Activated effector memory CD4-positive, alpha-beta T cell treated with anti-CD3 and anti-CD28 coated beads, Interleukin-2, amount 50 U/mL, for 16 hours (primary cell): ENCODE measurements at regions not wholly inside any gene's neighbourhood (a gene's known extent, or its start where the extent isn't known, plus 50 kb on each side); places are given as distances from the start of the nearest gene placed in this dataset.
"Not testable (repeated sequence)": the region's sequence is repeated elsewhere in the genome, so short reads cannot be mapped to it uniquely, and the experiment has no call there.

Experiments used
- DNase-seq: peaks from one replicate; pipeline ENCODE4 v3.0.0-alpha.2; 2020

GRCh38 chr12:47610686-47611252 lies 95.1 kb downstream of the RPAP3 start:
- no peak for DNase-seq

GRCh38 chr12:47609806-47610205 lies 96.0 kb downstream of the RPAP3 start:
- no peak for DNase-seq

GRCh38 chr12:47608671-47609070 lies 97.2 kb downstream of the RPAP3 start:
- DNase-seq: not testable (repeated sequence)

GRCh38 chr12:47604221-47604873 lies 101.5 kb downstream of the RPAP3 start:
- no peak for DNase-seq

GRCh38 chr12:47602949-47603558 lies 102.8 kb downstream of the RPAP3 start:
- no peak for DNase-seq

GRCh38 chr12:47602325-47602724 lies 103.5 kb downstream of the RPAP3 start:
- no peak for DNase-seq

GRCh38 chr12:47601071-47601470 lies 104.8 kb downstream of the RPAP3 start:
- DNase-seq: no peak

GRCh38 chr12:47591795-47592194 lies 114.0 kb downstream of the RPAP3 start:
- DNase-seq: no peak

- DNase-seq: no peak
Observed at GRCh38 chr12:47591361-47591791, 114.5 kb downstream of the RPAP3 start.

GRCh38 chr12:47590771-47591360 lies 115.0 kb downstream of the RPAP3 start:
- DNase-seq: no peak

- no peak for DNase-seq
Observed at GRCh38 chr12:47586952-47587669, 118.7 kb downstream of the RPAP3 start.

GRCh38 chr12:47585507-47585906 lies 120.3 kb downstream of the RPAP3 start:
- DNase-seq: no peak

- DNase-seq: no peak
Observed at GRCh38 chr12:47578836-47579235, 127.0 kb downstream of the RPAP3 start.

GRCh38 chr12:47577206-47577989 lies 128.4 kb downstream of the RPAP3 start:
- DNase-seq: no peak

- no peak for DNase-seq
Observed at GRCh38 chr12:47576289-47576945, 129.4 kb downstream of the RPAP3 start.

- DNase-seq: no peak
Observed at GRCh38 chr12:47574252-47575021, 131.4 kb downstream of the RPAP3 start.

- no peak for DNase-seq
Observed at GRCh38 chr12:47573146-47573659, 132.6 kb downstream of the RPAP3 start.

- DNase-seq: no peak
Observed at GRCh38 chr12:47570151-47570550, 135.7 kb downstream of the RPAP3 start.

GRCh38 chr12:47562201-47562600 lies 143.6 kb downstream of the RPAP3 start:
- DNase-seq: no peak

- no peak for DNase-seq
Observed at GRCh38 chr12:47561746-47562145, 144.1 kb downstream of the RPAP3 start.

GRCh38 chr12:47560415-47560814 lies 145.4 kb downstream of the RPAP3 start:
- DNase-seq: no peak
